Medulla oblongata (tissue), 1 donor: ENCODE measurements at regions not wholly inside any gene's neighbourhood (a gene's known extent, or its start where the extent isn't known, plus 50 kb on each side); places are given as distances from the start of the nearest gene placed in this dataset.
"Not testable (repeated sequence)": the region's sequence is repeated elsewhere in the genome, so short reads cannot be mapped to it uniquely, and the experiment has no call there.

ENCODE experiments used
- DNase-seq: peaks from one replicate; pipeline ENCODE4 v3.0.0-alpha.2; 2015; ENCODE audit errors: extremely low spot score

- DNase-seq = no peak
Measured at GRCh38 chr2:186181625-186182024, 304.4 kb upstream of the ZC3H15 start.

- DNase-seq = not testable (repeated sequence)
Measured at GRCh38 chr2:186182366-186182765, 303.7 kb upstream of the ZC3H15 start.

DNA sequence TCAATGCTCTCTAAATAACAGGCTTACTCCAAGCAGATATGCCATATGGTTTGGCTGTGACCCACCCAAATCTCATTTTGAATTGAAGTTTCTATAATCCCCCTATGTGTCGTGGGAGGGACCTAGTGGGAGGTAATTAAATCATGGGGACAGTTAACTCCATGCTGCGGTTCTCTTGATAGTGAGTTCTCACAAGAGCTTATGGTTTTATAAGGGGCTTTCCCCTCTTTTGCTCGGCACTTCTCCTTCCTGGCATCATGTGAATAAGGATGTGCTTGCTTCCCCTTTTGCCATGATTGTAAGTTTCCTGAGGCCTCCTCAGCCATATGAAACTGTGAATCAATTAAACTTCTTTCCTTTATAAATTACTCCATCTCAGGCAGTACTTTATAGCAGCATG, 302.7 kb upstream of the ZC3H15 start:
- no peak for DNase-seq

- DNase-seq = no peak
Measured at GRCh38 chr2:186187854-186188253, 298.2 kb upstream of the ZC3H15 start.

DNA sequence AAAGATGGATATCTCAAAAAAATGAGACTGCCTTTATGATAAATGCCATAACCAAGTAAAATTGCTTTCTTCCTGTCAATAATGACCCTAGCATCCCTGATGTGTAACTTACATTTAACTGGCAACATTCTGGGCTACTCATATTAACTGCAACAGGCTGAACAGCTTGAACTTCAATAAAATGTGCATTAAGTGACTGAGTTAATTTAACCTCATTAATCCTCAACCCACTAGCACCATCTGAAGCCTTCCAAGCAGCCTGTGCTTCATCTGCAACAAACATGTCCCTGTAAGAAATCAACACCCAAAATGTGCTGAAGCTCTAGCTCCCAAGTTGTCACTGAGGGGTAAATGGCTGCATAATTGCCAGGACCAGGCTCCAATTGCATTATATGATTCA, 296.2 kb upstream of the ZC3H15 start:
- DNase-seq = no peak

GRCh38 chr2:186195696-186196095, 290.4 kb upstream of the ZC3H15 start:
- DNase-seq = no peak

DNA sequence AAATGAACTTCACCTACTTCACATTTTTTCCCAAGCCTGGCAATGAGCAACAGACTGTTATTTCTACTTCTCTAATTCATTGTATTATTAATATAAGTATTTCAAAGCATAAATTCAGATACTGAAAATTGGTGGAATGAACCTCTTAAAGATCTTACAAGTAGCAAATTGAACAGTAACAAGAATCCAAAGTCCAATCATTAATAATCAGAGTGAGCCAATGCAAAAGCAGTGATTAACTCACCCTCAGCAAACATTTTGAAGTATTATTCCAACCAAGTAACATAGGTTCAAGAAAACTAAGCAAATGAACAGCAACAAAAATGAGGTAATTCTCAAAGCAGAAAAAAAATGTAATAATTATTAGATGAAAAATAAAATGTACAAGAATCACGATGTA, 288.1 kb upstream of the ZC3H15 start:
- DNase-seq = no peak

- no peak for DNase-seq
Measured at GRCh38 chr2:186199029-186199428, 287.0 kb upstream of the ZC3H15 start.

DNA sequence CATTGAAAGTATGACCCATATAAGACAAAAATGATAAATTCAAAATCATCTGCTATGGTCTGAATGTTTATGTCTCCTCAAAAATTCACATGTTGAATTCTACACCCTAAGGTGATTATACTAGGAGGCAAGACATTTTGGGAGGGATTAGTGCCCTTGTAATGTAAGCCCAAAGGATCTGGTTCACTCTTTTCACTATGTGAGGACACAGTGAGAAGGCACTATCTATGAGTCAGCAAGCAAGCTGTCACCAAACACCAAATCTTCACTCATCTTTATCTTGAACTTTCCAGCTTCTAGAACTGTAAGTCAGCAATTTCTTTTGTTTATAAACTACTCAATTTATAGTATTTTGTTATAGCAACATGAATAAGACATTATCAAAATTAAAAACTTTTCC, 284.7 kb upstream of the ZC3H15 start:
- DNase-seq = no peak

GRCh38 chr2:186205254-186205911, 280.7 kb upstream of the ZC3H15 start:
- no peak for DNase-seq

DNA sequence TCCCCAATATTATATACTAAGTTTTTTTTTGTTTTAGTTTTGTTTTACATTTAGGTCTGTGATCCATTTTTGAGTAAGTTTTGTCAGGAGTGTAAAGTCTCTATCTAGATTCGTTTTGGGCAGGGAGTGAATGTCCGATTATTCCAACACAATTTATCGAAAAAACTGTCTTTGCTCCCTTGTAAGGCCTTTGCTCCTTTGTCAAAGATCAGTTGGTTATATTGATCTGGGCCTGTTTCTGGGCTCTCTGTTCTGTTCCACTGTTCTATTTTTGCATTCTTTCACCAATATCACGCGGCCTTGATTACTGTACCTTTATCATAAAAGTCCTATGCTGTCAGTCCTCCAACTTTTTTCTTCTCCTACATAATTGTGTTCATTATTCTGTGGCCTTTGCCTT, 276.5 kb upstream of the ZC3H15 start:
- DNase-seq = no peak

- DNase-seq = no peak
Measured at GRCh38 chr2:186220409-186220808, 265.7 kb upstream of the ZC3H15 start.

DNA sequence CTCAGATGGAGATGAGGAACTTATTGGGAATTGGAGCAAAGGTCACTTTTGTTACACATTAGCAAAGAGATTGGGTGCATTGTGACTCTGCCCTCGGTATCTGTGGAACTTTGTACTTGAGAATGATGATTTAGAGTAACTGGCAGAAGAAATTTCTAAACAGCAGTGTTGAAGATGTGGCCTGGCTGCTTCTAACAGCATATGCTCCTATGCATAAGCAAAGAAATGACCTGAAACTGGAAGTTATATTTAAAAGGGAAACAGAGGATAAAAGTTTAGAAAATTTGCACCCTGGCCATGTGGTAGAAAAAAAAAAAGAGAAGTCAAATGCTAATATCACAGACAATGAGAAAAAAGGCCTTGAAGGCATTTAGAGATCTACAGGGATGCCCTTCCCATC, 256.8 kb upstream of the ZC3H15 start:
- DNase-seq = no peak

- DNase-seq = no peak
Measured at GRCh38 chr2:186241874-186242273, 244.2 kb upstream of the ZC3H15 start.

DNA sequence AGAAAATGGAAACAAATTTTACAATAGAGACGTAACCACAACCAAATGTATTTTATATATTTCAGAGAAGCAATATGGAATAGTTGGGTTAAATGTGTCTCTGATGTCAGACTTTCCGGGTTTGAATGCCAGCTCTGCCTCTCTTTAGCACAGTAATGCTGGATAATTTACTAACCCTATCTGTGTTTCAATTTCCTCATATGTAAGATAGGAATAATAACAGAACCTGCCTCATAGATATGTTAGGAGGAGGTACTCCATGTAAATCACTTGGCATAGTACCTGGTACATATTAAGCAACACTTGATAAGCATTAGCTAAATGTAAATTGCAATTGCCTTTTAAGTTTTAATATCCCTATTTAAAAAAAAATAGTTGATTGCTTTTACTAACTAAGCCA, 231.3 kb upstream of the ZC3H15 start:
- DNase-seq = no peak

DNA sequence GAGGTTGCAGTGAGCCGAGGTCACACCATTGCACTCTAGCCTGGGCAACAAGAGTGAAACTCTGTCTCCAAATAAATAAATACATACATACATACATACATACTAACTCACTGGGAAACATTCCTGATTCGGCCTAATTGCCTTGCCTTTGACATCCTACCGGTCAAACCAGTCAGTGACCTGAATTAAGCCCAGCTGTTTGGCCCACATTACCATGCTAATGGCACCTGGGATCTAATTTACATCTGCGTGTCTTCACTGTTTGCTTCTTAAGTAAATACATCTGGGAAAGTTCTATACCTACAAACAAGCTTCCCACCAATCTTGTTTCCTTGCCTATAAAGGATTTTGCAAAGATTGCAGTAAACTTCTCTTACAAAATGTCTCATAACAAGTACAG, 230.2 kb upstream of the ZC3H15 start:
- DNase-seq = no peak

DNA sequence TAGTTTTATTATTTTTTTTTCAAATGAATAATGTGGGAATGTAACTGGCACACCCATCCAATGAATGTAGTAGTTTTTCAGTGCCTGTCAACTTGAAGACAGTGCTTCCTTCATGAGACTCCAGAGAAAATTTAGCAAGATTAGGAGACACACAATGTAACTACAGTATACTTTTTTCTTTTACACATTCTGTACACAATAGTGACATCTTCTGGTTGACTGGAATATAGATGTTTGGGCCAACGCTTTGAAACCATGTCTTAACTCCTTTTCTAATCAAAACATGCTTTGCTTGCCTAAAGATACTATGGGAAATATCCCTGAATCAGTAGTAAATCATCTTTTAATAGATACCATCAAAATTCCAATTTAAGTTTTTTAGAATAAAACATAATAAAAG, 229.5 kb upstream of the ZC3H15 start:
- peak; percentile 72 for DNase-seq

GRCh38 chr2:186263673-186264250, 222.3 kb upstream of the ZC3H15 start:
- DNase-seq = no peak

- DNase-seq = no peak
Measured at GRCh38 chr2:186269536-186269935, 216.5 kb upstream of the ZC3H15 start.

DNA sequence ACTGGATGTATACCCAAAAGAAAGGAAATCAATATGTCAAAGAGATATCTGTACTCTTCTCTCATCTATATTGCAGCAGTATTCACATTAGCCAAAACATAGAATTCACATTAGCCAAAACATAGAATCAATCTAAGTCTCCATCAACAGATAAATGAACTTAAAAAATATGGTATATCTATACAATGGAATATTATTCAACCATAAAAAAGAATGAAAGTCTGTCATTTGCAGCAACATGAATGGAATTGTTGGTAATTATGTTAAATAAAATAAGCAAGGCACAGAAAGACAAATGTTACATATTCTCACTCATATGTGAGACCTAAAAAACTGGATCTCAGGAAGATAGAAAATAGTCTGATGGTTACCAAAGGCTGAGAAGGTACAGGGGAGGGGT, 212.1 kb upstream of the ZC3H15 start:
- no peak for DNase-seq

DNA sequence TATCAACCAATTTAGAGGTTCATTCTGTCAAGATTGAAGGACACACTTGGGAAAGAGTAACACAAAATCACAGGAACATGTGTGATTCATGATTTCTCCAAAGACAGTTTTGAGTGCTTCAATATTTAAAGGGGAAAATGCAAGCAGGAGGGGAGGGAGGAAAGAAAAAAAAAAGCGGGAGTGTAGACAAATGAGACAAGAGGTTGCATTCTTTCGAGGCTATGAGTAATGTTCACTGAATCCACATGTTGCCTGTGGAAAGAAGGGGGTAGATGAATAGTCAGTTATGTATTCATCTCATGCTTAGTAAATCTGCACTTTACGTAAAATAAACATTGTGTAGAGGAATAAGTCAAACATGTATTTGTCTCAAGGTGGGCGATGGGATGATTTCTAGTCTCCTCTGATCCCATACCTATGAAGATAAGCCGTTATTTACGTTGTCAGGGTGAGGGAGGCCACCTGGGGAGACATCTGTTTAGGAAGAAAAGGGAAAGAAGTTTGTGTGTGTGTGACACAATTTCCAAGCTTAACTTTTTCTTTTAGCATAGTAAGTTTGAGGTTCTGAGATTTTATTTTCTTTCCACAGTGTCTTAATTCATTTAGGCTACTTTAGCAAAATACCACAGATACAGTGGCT, 211.0 kb upstream of the ZC3H15 start:
- no peak for DNase-seq

- no peak for DNase-seq
Measured at GRCh38 chr2:186276909-186277308, 209.2 kb upstream of the ZC3H15 start.

GRCh38 chr2:186281726-186282125, 204.3 kb upstream of the ZC3H15 start:
- DNase-seq = no peak
